HEK293 (cell line): ENCODE measurements at regions not wholly inside any gene's neighbourhood (a gene's known extent, or its start where the extent isn't known, plus 50 kb on each side); places are given as distances from the start of the nearest gene placed in this dataset.

Experiments used
- CTCF ChIA-PET: fragments of 350-600 bp; formaldehyde crosslinking; extraction: SDS; loops from one replicate; lab custom pipeline; 2021; ENCODE audit warnings: antibody characterized with exemption; lab: Yijun Ruan, JAX
- POLR2A ChIA-PET: fragments of 300-600 bp; formaldehyde crosslinking; extraction: SDS; loops from one replicate; lab custom pipeline; 2020; ENCODE audit warnings: antibody characterized with exemption, inconsistent platforms; lab: Yijun Ruan, JAX
- H3K27ac ChIP-seq: fragments of 200-500 bp; sonication (Bioruptor generic); 2 replicates; pipeline ENCODE4 v1.5.1; 2014; ENCODE audit warnings: low read depth, low read length, control low read depth, inconsistent platforms; ENCODE audit errors: extremely low read depth
- H3K36me3 ChIP-seq, 2 experiments: fragments of 200-500 bp in 1 of 2; sonication (Bioruptor generic) in 1 of 2; 1 replicate in 1 of 2; 2 replicates in 1 of 2; pipeline ENCODE4 v1.5.1; 2014 to 2017; ENCODE audit warnings: inconsistent platforms in 2 of 2, low read length in 2 of 2; ENCODE audit not compliant: control insufficient read depth in 2 of 2, insufficient read depth in 1 of 2
- H3K4me1 ChIP-seq: fragments of 200-500 bp; sonication (Bioruptor generic); 2 replicates; pipeline ENCODE4 v1.5.1; 2014; ENCODE audit warnings: mild to moderate bottlenecking, low read length, inconsistent platforms; ENCODE audit not compliant: control insufficient read depth, insufficient read depth
- H3K4me3 ChIP-seq: 2 replicates; pipeline ENCODE4 v1.5.1; 2011; ENCODE audit warnings: low read depth, mild to moderate bottlenecking, control low read depth, low read length, moderate library complexity
- H3K9me3 ChIP-seq: fragments of 200-500 bp; sonication (Bioruptor generic); 2 replicates; pipeline ENCODE4 v1.5.1; 2014; ENCODE audit warnings: low read depth, low read length, inconsistent platforms; ENCODE audit not compliant: control insufficient read depth, insufficient read depth
- GFI1B ChIP-seq: fragments of 450-650 bp; formaldehyde crosslinking; IDR thresholded peaks from 2 replicates; pipeline ENCODE4 v1.5.1; 2016; ENCODE audit warnings: missing biosample characterization, missing genetic modification characterization
- GLI2 ChIP-seq: fragments of 450-650 bp; formaldehyde crosslinking; IDR thresholded peaks from 2 replicates; pipeline ENCODE4; 2017; ENCODE audit warnings: missing biosample characterization, missing genetic modification characterization, low read depth, borderline replicate concordance
- IKZF3 ChIP-seq: fragments of 450-650 bp; IDR thresholded peaks from 2 replicates; pipeline ENCODE4 v1.5.0; 2018; ENCODE audit warnings: missing biosample characterization, mild to moderate bottlenecking, missing genetic modification characterization, moderate library complexity
- KLF7 ChIP-seq: fragments of 450-650 bp; formaldehyde crosslinking; IDR thresholded peaks from 2 replicates; pipeline ENCODE4 v1.5.1; 2016; ENCODE audit warnings: missing biosample characterization, missing genetic modification characterization, borderline replicate concordance
- OVOL3 ChIP-seq: fragments of 450-650 bp; formaldehyde crosslinking; IDR thresholded peaks from 2 replicates; pipeline ENCODE4 v1.5.1; 2016; ENCODE audit warnings: missing biosample characterization, missing genetic modification characterization
- SALL2 ChIP-seq: fragments of 450-650 bp; formaldehyde crosslinking; IDR thresholded peaks from 2 replicates; pipeline ENCODE4 v1.5.0; 2017; ENCODE audit warnings: missing biosample characterization, mild to moderate bottlenecking, missing genetic modification characterization, borderline replicate concordance
- SETDB1 ChIP-seq: IDR thresholded peaks from one replicate; pipeline ENCODE4 v1.6.1; 2017; ENCODE audit warnings: mild to moderate bottlenecking, low read length, moderate library complexity, mixed read lengths; ENCODE audit not compliant: insufficient read length
- TRIM28 ChIP-seq: IDR thresholded peaks from 2 replicates; pipeline ENCODE4 v1.6.1; 2011; ENCODE audit warnings: low read length, control low read depth, borderline replicate concordance
- ZBTB1 ChIP-seq: fragments of 450-650 bp; formaldehyde crosslinking; IDR thresholded peaks from 2 replicates; pipeline ENCODE4 v1.5.1; 2016; ENCODE audit warnings: missing biosample characterization, missing genetic modification characterization
- ZNF202 ChIP-seq: fragments of 450-650 bp; formaldehyde crosslinking; IDR thresholded peaks from 2 replicates; pipeline ENCODE4 v1.5.1; 2016; ENCODE audit warnings: missing biosample characterization, missing genetic modification characterization, borderline replicate concordance
- ZNF223 ChIP-seq: fragments of 450-650 bp; formaldehyde crosslinking; IDR thresholded peaks from 2 replicates; pipeline ENCODE4 v1.5.1; 2016; ENCODE audit warnings: missing biosample characterization, missing genetic modification characterization
- ZNF37A ChIP-seq: fragments of 450-650 bp; IDR thresholded peaks from 2 replicates; pipeline ENCODE4 v1.5.1; 2018; ENCODE audit warnings: missing biosample characterization, missing genetic modification characterization
- ZNF423 ChIP-seq: fragments of 450-650 bp; formaldehyde crosslinking; IDR thresholded peaks from 2 replicates; pipeline ENCODE4 v1.5.1; 2016; ENCODE audit warnings: missing biosample characterization, missing genetic modification characterization
- ZNF433 ChIP-seq: fragments of 450-650 bp; formaldehyde crosslinking; IDR thresholded peaks from 2 replicates; pipeline ENCODE4 v1.5.1; 2016; ENCODE audit warnings: missing biosample characterization, missing genetic modification characterization, low read depth
- ZNF529 ChIP-seq: fragments of 450-650 bp; formaldehyde crosslinking; IDR thresholded peaks from 2 replicates; pipeline ENCODE4 v1.5.1; 2017; ENCODE audit warnings: missing genetic modification characterization, missing biosample characterization; ENCODE audit not compliant: insufficient replicate concordance
- ZNF558 ChIP-seq: fragments of 450-650 bp; formaldehyde crosslinking; IDR thresholded peaks from 2 replicates; pipeline ENCODE4 v1.5.1; 2016; ENCODE audit warnings: missing biosample characterization, missing genetic modification characterization
- ZNF600 ChIP-seq: fragments of 450-650 bp; formaldehyde crosslinking; IDR thresholded peaks from 2 replicates; pipeline ENCODE4 v1.5.1; 2016; ENCODE audit warnings: missing biosample characterization, missing genetic modification characterization
- ZNF624 ChIP-seq: fragments of 450-650 bp; formaldehyde crosslinking; IDR thresholded peaks from 2 replicates; pipeline ENCODE4 v1.5.1; 2017; ENCODE audit warnings: missing biosample characterization, missing genetic modification characterization
- ZNF629 ChIP-seq: fragments of 450-650 bp; formaldehyde crosslinking; IDR thresholded peaks from 2 replicates; pipeline ENCODE4 v1.5.1; 2017; ENCODE audit warnings: missing biosample characterization, missing genetic modification characterization
- ZNF660 ChIP-seq: fragments of 450-650 bp; IDR thresholded peaks from 2 replicates; pipeline ENCODE4 v1.5.1; 2018; ENCODE audit warnings: missing biosample characterization, mild to moderate bottlenecking, missing genetic modification characterization
- ZNF830 ChIP-seq: fragments of 450-650 bp; IDR thresholded peaks from 2 replicates; pipeline ENCODE4 v1.5.0; 2018; ENCODE audit warnings: missing biosample characterization, missing genetic modification characterization, low read depth, mild to moderate bottlenecking, moderate library complexity
- ZSCAN30 ChIP-seq: fragments of 450-650 bp; IDR thresholded peaks from 2 replicates; pipeline ENCODE4 v1.5.1; 2018; ENCODE audit warnings: missing biosample characterization, mild to moderate bottlenecking, missing genetic modification characterization, moderate library complexity
- TF ChIP-seq, protein P1 (sequence below): fragments of 450-650 bp; formaldehyde crosslinking; IDR thresholded peaks from 2 replicates; pipeline ENCODE4 v1.5.1; 2016; ENCODE audit warnings: missing biosample characterization, missing genetic modification characterization, low read depth
- TF ChIP-seq, protein P2 (sequence below): fragments of 450-650 bp; formaldehyde crosslinking; IDR thresholded peaks from 2 replicates; pipeline ENCODE4 v1.5.1; 2017; ENCODE audit warnings: missing biosample characterization, mild to moderate bottlenecking, missing genetic modification characterization, moderate library complexity
- TF ChIP-seq, protein P3 (sequence below): fragments of 450-650 bp; formaldehyde crosslinking; IDR thresholded peaks from 2 replicates; pipeline ENCODE4 v1.5.1; 2016; ENCODE audit warnings: missing biosample characterization, missing genetic modification characterization
- TF ChIP-seq, protein P4 (sequence below): fragments of 450-650 bp; formaldehyde crosslinking; IDR thresholded peaks from 2 replicates; pipeline ENCODE4 v1.5.0; 2017; ENCODE audit warnings: missing biosample characterization, missing genetic modification characterization, borderline replicate concordance
- TF ChIP-seq, protein P5 (sequence below): fragments of 450-650 bp; IDR thresholded peaks from 2 replicates; pipeline ENCODE4 v1.5.1; 2018; ENCODE audit warnings: missing biosample characterization, missing genetic modification characterization

DNA sequence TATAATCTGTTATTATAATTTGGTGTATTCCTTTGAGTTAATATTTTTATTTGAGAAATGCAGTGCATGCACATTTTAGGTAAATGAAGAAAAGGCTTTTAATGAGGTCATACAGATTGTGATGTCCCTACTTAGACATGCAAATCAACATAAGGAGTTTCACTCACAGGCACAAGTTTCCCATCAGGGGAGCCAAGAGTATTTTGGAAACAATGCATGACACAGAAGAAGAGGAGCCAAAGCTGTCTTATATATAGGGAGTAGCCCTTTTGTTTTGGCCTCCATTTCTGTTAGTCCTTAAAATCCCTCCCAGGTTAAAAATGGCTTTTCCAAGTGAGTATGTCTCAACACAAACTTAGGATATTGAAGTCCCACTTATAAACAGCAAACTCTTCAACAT lies 703.4 kb upstream of the ANKRD30A start (continued):
- TF ChIP-seq ZNF37A (tag by site-specific recombination): no peak

DNA sequence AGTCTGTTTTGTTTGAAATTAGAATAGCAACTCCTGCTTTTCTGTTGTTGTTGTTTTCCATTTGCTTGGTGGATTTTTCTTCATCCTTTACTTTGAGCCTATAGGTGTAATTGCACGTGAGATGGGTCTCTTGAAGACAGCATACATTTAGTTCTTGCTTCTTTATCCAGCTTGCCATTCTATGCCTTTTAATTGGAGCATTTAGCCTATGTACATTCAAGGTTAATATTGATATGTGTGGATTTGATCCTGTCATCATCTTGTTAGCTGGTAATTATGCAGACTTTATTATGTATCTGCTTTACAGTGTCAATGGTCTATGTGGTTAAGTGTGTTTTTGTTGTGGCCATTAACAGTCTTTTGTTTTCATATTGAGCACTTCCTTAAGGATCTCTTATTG lies 708.9 kb upstream of the ANKRD30A start:
- Histone ChIP-seq H3K4me1 (no peaks in the 10 kb centered on the region), H3K27ac (no peak overlapping the region), H3K36me3 (no peaks in the 10 kb centered on the region), H3K4me3 (no peak overlapping the region), H3K9me3 (no peaks in the 10 kb centered on the region)
- POLR2A ChIA-PET: no interaction called here
- CTCF ChIA-PET: no interaction called here
- TF ChIP-seq TRIM28 (peak; percentile 66; the same call in 1 of the 2 replicates), ZNF529 (tag by site-specific recombination) (peak; percentile 90), ZNF433 (tag by site-specific recombination) (no peak), ZNF558 (tag by site-specific recombination) (peak; percentile 84; the same call in 1 of the 2 replicates), SETDB1 (peak; percentile 95), ZNF223 (no peak), ZNF629 (tag by site-specific recombination) (no peak)

DNA sequence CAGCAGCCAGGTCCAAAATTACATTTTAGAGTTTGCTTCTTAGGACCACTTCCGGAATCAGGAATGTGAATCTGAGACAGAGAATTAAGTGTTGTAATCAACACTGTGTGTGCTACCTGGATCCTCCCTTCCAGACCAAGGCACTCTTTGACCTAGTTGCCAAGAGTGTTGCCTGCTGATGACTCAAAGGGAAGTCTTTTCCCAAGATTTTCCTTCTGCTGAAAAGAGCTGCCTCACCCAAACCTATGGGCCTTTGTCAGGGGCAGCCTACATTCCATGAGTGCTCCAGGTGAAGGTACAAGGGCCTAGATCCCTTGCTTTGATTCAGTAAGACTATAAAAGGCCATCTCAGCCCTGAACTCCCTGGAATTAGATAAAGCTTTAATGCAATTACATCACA lies 712.5 kb upstream of the ANKRD30A start:
- H3K9me3 ChIP-seq: no peaks in the 10 kb centered on the region
- no peaks in the 10 kb centered on the region for H3K4me1 ChIP-seq
- no peaks in the 10 kb centered on the region for H3K36me3 ChIP-seq
- no peak overlapping the region for H3K27ac ChIP-seq
- POLR2A ChIA-PET: no interaction called here
- TF ChIP-seq ZNF558 (tag by site-specific recombination) (no peak), KLF7 (no peak), ZBTB1 (tag by site-specific recombination) (no peak), ZSCAN30 (no peak), IKZF3 (tag by site-specific recombination) (no peak), ZNF423 (tag by site-specific recombination) (no peak), GFI1B (no peak), ZNF624 (tag by site-specific recombination) (no peak), ZNF660 (tag by site-specific recombination) (no peak), ZNF830 (tag by site-specific recombination) (no peak), OVOL3 (tag by site-specific recombination) (no peak), ZNF202 (no peak), GLI2 (tag by site-specific recombination) (no peak), ZNF600 (no peak), SALL2 (tag by site-specific recombination) (no peak)
- TF ChIP-seq, protein P1, sequence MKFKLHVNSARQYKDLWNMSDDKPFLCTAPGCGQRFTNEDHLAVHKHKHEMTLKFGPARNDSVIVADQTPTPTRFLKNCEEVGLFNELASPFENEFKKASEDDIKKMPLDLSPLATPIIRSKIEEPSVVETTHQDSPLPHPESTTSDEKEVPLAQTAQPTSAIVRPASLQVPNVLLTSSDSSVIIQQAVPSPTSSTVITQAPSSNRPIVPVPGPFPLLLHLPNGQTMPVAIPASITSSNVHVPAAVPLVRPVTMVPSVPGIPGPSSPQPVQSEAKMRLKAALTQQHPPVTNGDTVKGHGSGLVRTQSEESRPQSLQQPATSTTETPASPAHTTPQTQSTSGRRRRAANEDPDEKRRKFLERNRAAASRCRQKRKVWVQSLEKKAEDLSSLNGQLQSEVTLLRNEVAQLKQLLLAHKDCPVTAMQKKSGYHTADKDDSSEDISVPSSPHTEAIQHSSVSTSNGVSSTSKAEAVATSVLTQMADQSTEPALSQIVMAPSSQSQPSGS: no peak
- TF ChIP-seq, protein P2, sequence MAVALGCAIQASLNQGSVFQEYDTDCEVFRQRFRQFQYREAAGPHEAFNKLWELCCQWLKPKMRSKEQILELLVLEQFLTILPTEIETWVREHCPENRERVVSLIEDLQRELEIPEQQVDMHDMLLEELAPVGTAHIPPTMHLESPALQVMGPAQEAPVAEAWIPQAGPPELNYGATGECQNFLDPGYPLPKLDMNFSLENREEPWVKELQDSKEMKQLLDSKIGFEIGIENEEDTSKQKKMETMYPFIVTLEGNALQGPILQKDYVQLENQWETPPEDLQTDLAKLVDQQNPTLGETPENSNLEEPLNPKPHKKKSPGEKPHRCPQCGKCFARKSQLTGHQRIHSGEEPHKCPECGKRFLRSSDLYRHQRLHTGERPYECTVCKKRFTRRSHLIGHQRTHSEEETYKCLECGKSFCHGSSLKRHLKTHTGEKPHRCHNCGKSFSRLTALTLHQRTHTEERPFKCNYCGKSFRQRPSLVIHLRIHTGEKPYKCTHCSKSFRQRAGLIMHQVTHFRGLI (tag by site-specific recombination): no peak
- TF ChIP-seq, protein P3, sequence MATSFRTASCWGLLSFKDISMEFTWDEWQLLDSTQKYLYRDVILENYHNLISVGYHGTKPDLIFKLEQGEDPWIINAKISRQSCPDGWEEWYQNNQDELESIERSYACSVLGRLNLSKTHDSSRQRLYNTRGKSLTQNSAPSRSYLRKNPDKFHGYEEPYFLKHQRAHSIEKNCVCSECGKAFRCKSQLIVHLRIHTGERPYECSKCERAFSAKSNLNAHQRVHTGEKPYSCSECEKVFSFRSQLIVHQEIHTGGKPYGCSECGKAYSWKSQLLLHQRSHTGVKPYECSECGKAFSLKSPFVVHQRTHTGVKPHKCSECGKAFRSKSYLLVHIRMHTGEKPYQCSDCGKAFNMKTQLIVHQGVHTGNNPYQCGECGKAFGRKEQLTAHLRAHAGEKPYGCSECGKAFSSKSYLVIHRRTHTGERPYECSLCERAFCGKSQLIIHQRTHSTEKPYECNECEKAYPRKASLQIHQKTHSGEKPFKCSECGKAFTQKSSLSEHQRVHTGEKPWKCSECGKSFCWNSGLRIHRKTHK (tag by site-specific recombination): no peak
- TF ChIP-seq, protein P4, sequence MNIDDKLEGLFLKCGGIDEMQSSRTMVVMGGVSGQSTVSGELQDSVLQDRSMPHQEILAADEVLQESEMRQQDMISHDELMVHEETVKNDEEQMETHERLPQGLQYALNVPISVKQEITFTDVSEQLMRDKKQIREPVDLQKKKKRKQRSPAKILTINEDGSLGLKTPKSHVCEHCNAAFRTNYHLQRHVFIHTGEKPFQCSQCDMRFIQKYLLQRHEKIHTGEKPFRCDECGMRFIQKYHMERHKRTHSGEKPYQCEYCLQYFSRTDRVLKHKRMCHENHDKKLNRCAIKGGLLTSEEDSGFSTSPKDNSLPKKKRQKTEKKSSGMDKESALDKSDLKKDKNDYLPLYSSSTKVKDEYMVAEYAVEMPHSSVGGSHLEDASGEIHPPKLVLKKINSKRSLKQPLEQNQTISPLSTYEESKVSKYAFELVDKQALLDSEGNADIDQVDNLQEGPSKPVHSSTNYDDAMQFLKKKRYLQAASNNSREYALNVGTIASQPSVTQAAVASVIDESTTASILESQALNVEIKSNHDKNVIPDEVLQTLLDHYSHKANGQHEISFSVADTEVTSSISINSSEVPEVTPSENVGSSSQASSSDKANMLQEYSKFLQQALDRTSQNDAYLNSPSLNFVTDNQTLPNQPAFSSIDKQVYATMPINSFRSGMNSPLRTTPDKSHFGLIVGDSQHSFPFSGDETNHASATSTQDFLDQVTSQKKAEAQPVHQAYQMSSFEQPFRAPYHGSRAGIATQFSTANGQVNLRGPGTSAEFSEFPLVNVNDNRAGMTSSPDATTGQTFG: no peak
- TF ChIP-seq, protein P5, sequence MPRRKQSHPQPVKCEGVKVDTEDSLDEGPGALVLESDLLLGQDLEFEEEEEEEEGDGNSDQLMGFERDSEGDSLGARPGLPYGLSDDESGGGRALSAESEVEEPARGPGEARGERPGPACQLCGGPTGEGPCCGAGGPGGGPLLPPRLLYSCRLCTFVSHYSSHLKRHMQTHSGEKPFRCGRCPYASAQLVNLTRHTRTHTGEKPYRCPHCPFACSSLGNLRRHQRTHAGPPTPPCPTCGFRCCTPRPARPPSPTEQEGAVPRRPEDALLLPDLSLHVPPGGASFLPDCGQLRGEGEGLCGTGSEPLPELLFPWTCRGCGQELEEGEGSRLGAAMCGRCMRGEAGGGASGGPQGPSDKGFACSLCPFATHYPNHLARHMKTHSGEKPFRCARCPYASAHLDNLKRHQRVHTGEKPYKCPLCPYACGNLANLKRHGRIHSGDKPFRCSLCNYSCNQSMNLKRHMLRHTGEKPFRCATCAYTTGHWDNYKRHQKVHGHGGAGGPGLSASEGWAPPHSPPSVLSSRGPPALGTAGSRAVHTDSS (tag by site-specific recombination): no peak
- TF ChIP-seq, all 188 proteins: peak for 0
- H3K4me3 ChIP-seq: no peak overlapping the region
- CTCF ChIA-PET: no interaction called here
